RPMI7951 (cell line): ENCODE measurements at regions not wholly inside any gene's neighbourhood (a gene's known extent, or its start where the extent isn't known, plus 50 kb on each side); places are given as distances from the start of the nearest gene placed in this dataset.

Source experiments
- DNase-seq: peaks from one replicate; pipeline ENCODE4 v3.0.0-alpha.2; 2012; ENCODE audit warnings: low read depth

DNA sequence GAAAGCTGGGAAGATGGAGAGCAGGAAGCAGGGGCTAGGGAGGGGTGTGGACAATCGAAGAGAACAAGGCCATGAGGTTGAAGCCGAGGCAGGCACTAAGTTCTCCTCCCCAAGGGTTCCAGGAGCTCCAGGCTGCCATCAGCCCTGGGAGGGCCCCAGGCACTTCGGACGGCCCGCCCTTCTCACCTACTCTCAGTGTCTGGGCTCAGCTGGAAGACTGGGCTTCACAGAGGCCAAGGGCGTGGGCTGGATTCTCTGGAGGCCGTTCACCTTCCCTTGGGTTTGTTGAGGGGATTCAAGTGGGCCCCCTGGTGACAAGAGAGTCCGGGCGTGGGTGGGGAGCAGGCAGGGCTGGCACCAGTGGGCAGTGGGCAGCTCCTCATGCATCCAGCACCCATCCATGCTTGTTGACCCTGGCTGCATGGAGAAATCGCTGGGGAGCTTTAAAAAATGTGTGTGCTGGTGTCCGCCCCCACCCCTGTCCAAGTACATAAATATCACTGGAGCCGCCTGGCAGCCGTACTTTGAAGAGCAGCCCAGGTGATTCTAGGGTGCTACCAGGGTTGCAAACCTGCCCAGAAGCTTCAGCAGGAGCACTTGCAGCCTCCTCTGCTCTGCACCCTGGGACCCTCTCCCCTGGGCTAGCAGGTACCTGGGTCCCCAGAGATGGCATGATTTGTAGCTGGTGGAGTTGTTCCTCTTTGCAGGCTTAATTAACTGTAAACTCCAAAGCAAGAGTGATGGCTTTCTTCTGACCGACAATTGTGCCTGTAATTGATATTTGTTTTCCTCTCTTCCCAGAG lies 74.3 kb downstream of the RTL6 start:
- no peak for DNase-seq

DNA sequence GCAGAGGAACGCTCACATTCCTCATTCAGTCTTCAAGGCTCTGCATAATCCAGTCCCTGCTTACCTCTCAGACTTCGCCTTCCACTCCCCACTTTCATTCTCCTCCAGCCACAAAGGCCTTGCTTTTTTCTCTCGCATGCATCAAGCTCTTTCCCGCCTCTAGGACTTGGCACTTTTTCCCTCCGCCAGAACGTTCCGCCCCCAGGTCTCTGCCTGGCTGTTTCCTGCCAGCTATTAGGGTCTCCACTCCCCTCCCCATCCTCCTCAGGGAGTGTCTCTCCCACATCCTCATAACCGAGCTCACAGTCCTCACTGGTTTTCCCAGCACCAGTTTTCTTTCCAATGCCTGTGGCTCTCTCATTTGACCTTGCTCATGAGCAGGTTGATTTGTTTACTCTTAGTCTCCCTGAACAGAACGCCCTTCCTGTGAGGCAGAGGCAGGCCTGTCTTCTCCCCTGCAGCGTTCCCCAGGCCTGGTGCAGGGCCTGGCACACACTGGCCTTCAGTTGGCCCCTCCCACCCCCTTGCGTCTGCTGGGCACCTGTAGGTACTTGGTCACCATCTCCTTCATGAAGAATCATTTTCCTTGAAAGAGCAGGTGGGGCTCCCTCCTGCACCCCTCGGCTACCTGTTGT lies 75.2 kb downstream of the RTL6 start:
- no peak for DNase-seq

DNA sequence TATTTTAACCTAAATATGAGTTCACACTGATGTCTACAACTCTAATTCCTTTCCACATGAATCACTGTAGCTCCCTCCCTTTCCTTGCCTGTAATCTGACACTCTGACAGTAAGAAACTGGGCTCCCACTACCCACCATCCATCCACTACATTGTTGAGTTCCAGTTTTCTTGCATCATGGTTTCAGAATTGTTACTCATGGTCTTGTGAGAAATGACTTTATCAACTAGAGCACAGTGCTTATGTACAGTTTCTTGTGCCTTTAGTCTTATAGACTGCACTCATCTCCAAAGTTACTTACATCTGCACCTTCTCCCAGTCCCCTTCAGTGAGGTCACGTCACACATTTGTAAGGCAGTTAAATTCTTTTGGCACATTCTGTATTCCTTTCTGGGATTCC lies 78.6 kb downstream of the RTL6 start:
- DNase-seq, result no peak

DNA sequence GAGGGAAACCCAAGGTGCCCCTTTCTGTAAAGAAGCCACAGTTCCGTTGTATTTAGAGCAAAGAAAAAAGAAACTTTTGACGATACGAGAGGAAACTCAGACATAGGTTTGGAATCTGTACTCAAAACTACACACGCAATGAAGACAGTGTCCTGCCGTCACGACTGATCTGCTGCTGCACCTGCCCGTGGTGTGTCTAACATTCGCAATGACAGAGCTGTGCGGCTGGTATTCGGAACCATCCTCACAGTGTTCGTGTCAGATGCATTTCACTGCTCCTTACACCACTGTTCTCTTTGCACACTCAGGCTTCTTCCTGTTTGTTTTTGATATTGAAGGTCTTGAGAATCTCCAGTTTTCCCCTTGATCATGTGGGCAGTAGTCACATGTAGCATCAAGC lies 84.8 kb downstream of the RTL6 start:
- no peak for DNase-seq

DNA sequence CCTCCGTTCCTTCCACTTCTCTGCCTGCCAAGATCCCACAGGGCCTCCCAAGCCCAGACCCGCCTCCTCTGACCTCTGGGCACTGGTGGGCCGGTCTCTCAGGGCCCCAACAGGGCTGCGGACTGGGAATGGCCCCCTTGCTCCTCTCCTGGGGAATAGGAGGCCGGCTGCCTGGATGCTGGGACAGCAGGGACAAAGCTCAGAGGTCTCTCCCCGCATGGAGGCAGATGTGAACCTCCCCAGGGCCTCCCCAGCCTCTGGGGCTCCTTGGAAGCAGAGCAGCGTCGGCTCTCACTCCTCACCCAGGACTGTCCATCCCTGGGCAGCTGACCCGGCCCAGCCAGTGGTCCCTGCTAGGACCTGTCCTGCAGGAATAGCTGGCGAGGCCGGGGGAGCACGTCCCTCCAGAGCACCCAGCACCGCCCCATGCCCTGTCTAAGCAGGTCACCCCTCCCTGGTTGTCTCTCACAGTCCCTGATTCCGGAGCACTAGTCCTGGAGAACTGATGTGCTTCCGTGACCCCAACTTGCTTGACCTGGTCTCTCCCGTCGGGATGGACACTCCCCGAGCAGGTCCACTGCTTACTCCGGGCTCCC lies 85.8 kb downstream of the RTL6 start:
- DNase-seq, result no peak

DNA sequence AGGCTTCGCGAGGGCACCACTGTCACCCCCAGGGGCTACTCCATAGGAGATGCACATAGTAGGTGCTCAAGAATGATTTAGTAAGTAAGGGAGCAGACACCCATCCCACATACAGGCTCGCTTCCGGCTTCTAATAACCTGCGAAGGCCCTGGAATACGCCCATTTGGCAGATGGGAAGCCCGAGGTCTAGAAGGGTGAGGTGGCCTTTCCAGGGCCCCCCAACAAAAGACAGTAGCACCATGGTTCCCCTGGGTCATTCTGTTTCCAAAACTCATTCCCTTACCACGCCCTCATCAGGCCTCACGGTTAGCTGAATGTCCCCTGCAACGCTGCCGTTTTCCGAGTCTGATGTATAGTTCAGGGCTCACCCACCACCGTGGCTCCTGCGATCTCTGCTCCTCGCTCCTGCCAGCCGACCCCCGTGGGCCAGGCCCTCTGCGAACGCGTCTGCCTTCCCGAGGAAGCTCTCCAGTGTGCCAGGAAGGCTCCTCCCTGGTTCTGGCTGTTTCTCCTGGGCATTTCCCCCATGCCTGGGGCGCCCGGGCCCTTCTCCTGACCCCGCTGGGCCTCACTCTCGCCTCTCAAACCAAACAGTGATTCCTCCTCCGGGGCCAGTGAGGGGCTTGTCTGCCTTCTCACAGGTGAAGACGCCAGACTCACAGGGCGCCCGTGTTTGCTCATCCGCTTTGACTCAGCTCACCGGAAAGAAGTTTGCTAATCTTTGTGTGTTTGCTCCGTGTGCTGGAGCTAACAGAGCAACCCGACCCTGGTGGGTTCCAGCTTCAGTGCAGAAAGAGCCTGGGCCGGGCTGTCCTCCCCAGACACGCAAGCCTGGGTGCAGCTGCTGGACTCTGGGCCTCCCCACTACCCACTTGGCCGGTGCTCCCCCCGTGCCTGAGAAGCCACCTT lies 86.6 kb downstream of the RTL6 start:
- no peak for DNase-seq

DNA sequence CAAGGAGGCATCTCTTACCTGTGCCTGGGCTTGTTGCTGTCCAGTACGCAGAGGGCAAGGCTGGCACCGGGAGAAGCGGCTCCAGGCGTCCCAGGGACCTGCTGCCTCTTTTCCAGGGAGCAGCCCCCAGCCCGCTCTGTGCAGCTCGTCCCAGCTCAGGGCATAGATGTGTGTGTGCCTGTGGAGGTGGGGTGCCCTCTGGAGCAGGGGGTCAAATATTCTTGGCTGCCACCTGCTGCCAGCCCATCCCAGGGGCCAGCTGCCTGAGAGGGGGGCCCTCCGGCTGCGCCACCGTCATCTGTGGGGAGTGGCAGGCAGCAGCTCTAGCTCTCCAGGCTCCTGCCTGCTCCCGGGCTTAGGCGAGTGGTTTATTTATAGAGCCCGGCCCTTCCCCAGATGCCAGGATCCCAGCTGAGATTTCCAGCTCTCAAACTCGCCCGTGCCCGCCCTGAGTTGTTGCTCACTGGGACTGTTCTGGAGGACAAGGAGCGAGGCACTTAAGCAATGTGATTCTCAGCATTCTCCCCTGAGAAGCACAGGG lies 87.5 kb downstream of the RTL6 start:
- DNase-seq, result no peak

DNA sequence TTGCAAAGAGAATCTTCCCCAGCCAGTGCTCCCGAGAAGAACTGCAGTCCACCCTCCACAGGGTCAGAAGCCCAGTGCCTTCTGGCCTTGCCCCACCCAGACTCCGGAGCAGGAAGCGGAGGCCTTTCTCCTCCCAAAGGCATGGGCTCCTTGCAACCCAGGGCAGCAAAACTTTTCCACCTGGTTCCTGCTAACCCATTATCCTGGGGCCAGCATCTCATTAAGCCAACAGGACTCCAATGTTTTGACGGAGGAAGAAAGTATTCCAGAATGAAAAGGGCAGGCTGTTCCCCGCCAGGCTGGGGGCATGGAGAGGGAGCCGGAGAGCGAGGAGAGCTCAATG lies 88.1 kb downstream of the RTL6 start:
- DNase-seq, result no peak

DNA sequence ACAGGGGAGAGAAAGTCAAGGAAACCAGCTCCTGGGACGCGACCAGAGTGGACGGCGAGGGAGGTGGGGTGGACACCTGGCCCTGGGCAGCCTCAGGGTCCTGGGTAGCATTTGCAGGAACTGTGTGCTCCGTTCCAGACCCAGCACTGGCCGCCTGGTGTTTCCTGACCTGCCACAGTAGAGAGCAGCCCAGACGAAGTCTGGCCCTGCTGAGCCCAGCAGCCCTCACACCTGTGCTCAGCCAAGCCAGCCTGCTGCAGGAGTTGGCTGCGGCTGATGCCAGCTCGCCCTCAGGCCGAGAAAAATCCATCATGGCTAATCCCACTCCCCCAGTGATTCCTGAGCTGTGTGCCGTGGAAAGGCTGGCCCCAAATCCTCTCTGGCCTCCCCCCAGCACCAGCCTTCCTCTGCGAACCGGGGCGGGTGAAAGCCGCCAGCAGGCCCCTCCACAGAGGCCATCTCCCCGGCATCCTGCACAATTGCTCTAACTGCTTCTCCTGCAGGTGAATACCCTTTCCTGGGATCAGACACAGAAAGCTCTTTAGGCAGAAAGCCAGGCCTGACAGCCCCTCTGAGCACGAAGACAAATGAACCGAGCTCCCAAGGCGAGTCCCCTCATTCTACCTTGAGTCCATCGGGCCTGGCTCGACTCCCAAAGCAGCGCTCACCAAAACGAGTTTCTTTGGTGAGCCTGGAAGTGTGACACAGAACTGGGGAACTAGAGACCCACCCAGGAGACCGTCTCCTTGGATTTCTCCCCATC lies 88.6 kb downstream of the RTL6 start:
- no peak for DNase-seq

DNA sequence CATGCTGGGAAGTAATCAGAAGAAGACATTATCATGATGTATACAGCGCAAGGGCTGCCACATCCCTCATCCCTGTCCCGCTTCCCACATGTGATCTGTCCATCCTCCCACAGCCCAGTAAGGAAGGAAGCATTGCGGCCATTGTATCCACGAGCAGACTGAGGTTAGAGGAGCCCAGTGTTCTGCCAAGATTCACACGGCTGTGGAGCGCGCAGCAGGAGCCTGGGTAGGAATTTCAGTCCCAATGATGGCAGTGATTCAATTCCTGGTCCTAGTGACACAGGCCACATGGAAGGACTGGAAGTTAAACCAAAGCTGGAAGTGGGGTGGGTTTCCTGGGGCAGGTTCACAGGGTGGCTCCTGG lies 89.2 kb downstream of the RTL6 start:
- no peak for DNase-seq

DNA sequence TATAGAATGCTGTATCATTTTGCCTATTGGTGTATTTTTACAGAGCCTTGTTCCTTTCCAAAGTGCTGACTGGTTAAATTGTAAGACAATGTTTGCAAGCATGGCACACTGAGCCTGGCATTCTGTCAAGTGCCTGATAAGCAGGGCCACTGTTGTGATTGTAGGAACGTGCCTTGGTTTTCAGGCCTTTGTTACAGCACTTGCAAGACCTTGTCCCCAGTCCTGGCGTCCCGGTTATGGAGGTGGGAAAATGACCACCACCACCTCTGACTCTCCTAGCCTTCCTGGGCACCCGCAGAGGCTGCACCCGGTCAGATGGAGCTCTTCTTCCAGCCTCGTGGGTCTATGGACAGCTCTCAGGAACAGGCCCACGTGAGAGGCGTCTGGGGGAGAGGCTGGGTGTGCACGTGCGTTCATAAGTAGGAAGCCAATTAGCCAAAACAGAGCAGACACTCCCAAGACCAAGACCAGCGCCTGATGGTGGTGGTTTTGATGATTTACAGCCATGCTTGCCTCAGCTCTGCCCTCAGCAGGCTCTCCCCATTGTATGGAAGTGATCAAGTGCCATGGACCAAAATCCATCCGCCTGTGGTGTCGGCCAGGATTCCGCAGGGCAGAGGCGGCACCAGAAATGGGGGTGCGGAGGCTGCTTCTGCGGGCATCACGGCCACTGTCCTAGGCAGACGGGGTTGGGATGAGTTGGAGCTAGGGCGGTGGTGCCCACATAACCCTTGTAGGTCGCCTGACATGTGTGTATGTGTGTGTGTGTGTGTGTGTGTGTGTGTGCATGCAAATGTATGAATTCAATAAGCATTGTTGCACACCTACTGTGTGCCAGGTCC lies 89.8 kb downstream of the RTL6 start:
- no peak for DNase-seq

DNA sequence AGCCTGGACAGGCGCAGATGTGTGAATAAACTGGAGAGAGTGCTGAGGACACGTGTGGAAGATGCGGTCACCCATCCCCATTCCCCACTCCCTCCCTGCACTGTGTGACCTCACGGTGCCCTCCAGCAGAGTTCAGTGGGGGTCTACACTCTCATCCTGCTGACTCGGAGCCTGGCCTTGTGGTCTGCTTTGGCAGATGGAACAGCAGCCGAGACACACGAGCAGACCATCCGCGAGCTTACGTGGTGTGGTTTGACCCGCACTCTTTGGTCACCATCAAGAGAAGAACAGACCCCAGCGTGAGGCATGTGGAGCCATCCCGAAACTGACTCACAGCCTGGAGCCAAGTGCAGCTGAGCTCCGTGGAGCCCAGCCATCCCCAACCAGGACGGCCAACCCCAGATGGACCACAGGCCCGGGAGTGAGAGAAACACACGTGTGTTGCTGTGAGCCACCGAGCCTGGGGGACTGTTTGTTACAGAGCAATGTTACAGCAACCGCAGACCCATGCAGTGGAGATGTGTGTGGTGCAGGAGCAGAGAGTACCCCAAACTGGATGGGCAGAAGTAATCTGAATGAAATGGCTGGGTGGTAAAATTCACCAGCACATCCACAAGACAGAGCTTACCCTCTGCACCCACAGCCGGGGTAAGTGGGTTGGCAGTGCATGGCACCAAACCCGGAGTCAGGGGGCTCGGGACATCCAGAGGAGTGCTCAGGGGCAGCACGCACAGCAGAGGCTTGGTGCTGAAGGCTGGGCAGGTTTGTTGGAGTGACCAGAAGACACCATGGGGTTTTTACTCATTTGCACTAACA lies 90.7 kb downstream of the RTL6 start:
- DNase-seq, result peak; percentile 58

DNA sequence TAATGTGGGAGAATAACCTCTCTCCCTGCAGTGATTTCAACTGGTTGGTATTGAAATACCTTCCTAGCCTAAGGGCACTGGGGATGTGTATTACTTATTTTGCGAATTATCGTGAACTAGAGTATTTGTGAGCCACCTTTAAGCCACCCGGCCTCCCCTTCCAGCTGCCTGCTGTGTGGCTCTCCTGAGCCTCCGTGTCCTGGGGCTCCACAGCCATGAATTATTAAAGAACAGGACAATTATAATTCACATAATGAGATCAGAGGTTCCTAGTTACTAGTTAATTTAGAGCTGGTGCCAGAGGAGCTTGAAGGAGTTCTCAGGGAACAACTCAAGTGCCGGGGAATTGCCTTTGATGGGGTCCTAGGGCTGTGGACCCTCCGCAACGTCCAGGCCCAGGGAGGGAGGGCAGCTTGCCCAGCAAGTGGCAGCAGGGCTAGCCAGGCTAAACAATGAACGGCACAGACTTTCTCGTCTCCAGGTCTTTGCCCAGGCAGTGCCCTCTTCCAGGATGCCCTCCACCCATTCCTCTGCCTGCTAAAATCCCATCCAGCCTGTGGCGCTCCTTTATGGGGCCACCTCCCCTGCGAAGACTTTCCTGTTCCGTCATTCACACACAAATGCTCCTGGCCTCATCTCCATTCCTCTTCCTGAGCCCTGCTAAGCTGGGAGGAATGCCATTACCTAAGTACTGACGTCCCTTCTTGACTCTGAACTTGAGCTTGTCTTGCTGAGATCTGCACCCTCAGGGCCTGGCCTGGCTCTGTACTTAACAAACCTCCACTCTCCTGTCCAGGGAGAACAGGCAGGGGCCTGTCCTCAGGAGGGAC lies 91.5 kb downstream of the RTL6 start:
- no peak for DNase-seq

DNA sequence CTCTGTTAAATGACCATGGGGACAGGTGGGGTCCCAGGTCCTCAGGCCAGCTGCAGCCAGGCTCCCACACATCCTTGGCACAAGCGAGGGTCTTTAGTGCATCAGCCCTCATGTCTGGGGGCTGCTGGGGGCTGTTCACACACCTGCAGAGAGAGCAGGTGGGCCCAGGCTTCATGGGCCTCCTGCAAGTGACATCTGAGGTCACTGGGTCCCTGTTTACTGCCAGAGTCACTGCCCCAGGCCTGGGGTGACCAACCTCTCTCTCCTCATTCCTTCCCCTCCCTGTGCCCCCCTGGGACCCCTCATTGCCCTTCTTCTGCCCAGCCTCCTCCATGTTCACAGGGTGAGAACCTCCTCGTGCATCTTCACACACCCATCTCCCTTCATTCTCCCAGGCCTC lies 92.4 kb downstream of the RTL6 start:
- no peak for DNase-seq

DNA sequence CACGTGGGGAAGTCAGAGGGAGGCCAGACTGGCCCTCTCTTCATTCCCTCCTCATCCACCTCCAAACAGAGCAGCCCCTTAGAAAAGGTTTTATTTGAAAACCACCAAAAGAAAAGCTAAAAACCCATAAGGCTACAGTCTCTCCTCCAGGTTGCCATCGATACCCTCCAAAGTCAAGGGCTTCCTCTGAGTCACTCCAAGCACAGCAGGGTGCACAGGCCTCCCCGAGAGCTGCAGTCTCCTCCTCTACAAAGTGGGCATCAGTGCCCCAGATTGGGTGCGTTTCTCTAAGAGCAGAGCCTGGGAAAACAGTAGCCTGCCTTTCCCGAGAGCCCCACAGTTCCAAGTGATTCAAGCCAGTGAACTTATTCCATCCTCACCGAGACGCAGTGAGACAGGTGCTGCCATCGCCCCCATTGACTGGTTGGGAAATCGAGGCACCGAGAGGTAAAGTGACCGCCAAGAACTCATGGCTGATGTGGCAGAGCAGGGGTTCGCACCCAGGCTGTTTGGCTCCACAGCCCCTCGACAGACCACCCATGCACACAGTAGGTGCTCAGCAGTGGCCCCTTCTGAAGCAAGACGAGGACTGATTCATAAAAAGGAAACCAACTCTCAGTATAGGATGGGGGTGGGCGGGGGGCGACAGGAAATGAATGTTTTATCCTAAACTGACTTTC lies 91.7 kb upstream of the SHISAL1 start:
- no peak for DNase-seq

DNA sequence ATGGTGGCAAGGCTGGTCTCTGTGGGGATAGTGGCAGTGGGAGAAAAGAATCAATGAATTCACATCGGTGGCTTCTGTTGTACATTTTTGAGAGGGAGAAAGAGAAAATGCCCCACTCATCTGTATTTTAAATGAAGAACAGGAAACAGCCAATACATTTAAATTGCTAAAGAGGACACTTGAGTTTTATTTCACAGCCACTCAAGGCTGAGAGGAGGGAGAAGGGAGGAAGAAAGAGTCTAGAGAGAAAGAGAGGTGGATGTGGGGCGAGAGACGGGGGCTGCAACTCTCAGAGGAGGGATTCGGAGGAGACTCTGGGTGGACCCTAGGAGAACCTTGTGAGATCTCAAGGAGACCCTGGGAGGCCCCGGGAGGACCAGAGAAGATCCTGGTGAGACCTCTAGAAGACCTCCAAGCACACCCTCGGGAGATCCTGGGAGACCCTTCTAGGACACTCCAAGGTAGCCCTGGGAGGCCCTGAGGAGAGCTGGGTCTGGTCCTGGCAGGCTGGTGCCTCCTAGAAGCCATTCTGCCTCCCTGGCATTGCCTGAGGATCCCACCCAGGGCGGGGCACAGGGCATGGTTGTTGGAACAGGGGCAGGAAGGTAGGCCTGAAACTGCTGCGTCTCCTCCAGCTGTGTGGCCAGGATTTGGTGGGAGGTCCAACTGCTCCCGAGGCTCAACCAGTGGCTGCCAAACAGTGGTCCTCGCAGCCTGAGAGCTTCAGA lies 91.0 kb upstream of the SHISAL1 start:
- no peak for DNase-seq

DNA sequence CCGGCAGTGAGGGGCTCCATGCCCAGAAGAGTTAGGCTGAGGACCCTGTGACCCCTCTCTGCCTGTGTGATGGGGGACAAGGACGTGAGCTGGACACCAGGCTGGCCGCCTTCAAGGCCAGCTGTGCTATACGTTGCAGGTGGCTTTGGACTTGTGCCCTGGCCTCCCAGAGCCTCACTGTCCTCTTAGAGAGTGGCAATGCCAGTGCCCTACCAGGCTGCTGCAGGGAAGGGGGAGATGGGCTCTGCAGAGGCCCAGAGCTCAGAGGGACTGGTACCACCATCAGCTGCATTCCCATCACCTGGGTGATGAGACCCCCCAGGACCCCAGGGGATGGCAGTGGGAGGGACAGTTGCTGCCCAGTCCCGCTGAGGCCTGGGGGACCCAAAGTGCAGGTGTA lies 90.4 kb upstream of the SHISAL1 start:
- no peak for DNase-seq
